GM12873 (cell line): ENCODE measurements at regions not wholly inside any gene's neighbourhood (a gene's known extent, or its start where the extent isn't known, plus 50 kb on each side); places are given as distances from the start of the nearest gene placed in this dataset.

ENCODE experiments used
- CTCF ChIP-seq: IDR thresholded peaks from 2 replicates; pipeline ENCODE4 v1.5.1; 2012; ENCODE audit warnings: low read depth, mild to moderate bottlenecking, moderate library complexity, low read length, control low read depth; ENCODE audit not compliant: insufficient read depth; ENCODE audit errors: missing control alignments

GRCh38 chr11:13119941-13120520 is 110.9 kb downstream of the RASSF10 start:
- TF ChIP-seq CTCF, result no peak

- TF ChIP-seq CTCF, result no peak
Observed at GRCh38 chr11:13120691-13121090, 111.6 kb downstream of the RASSF10 start.

- no peak for TF ChIP-seq CTCF
Observed at GRCh38 chr11:13126430-13126829, 117.3 kb downstream of the RASSF10 start.

- TF ChIP-seq CTCF, result no peak
Observed at GRCh38 chr11:13127161-13127560, 118.0 kb downstream of the RASSF10 start.

GRCh38 chr11:13128354-13128753 is 119.2 kb downstream of the RASSF10 start:
- no peak for TF ChIP-seq CTCF

GRCh38 chr11:13134066-13134465 is 125.0 kb downstream of the RASSF10 start:
- TF ChIP-seq CTCF, result no peak

- TF ChIP-seq CTCF, result no peak
Observed at GRCh38 chr11:13134886-13135285, 125.8 kb downstream of the RASSF10 start.
